Astrocyte (in vitro differentiated cells and primary cell): ENCODE measurements at regions not wholly inside any gene's neighbourhood (a gene's known extent, or its start where the extent isn't known, plus 50 kb on each side); places are given as distances from the start of the nearest gene placed in this dataset.

ENCODE experiments used
- DNase-seq: peaks from one replicate; pipeline ENCODE4 v3.0.0-alpha.2; 2010; ENCODE audit warnings: low read depth
- FAIRE-seq: peaks from 2 replicates; lab custom pipeline; 2011; peaks lifted over from hg19 to GRCh38; lab: Jason Lieb, UNC
- H2AFZ ChIP-seq: 2 replicates; pipeline ENCODE4 v1.6.0; 2012; ENCODE audit warnings: low read depth, low read length, inconsistent platforms
- H3K27ac ChIP-seq: 2 replicates; pipeline ENCODE4 v1.5.1; 2011; ENCODE audit warnings: low read depth, low read length, inconsistent platforms
- H3K27me3 ChIP-seq: 2 replicates; pipeline ENCODE4 v1.6.0; 2011; ENCODE audit warnings: low read length, inconsistent platforms; ENCODE audit not compliant: insufficient read depth
- H3K36me3 ChIP-seq: 2 replicates; pipeline ENCODE4 v1.5.1; 2011; ENCODE audit warnings: low read length, inconsistent platforms; ENCODE audit not compliant: insufficient read depth
- H3K4me1 ChIP-seq: 2 replicates; pipeline ENCODE4 v1.5.1; 2011; ENCODE audit warnings: low read length, inconsistent platforms; ENCODE audit not compliant: insufficient read depth
- H3K4me2 ChIP-seq: 2 replicates; pipeline ENCODE4 v1.6.0; 2012; ENCODE audit warnings: low read length, inconsistent platforms
- H3K4me3 ChIP-seq: 2 replicates; pipeline ENCODE4 v1.5.1; 2011; ENCODE audit warnings: low read depth, mild to moderate bottlenecking, low read length, inconsistent platforms; ENCODE audit not compliant: insufficient read depth
- H3K79me2 ChIP-seq: 2 replicates; pipeline ENCODE4 v1.6.0; 2012; ENCODE audit warnings: mild to moderate bottlenecking, low read length, inconsistent platforms; ENCODE audit not compliant: insufficient read depth
- H3K9ac ChIP-seq: 2 replicates; pipeline ENCODE4 v1.6.0; 2012; ENCODE audit warnings: mild to moderate bottlenecking, low read length, inconsistent platforms
- H3K9me3 ChIP-seq: 2 replicates; pipeline ENCODE4 v1.5.1; 2012; ENCODE audit warnings: low read depth, mild to moderate bottlenecking, low read length, inconsistent platforms; ENCODE audit not compliant: insufficient read depth
- H4K20me1 ChIP-seq: 2 replicates; pipeline ENCODE4 v1.6.0; 2012; ENCODE audit warnings: low read length, inconsistent platforms; ENCODE audit not compliant: insufficient read depth
- H3K27ac Mint-ChIP-seq: one replicate; pipeline ENCODE4 v1.8.0; 2021; ENCODE audit warnings: mild to moderate bottlenecking, mixed read lengths; ENCODE audit not compliant: unreplicated experiment
- H3K27me3 Mint-ChIP-seq: one replicate; pipeline ENCODE4 v1.8.0; 2021; ENCODE audit warnings: low read depth, mixed read lengths; ENCODE audit not compliant: unreplicated experiment
- H3K36me3 Mint-ChIP-seq: one replicate; pipeline ENCODE4 v1.8.0; 2021; ENCODE audit warnings: low read depth, mixed read lengths; ENCODE audit not compliant: unreplicated experiment
- H3K4me1 Mint-ChIP-seq: one replicate; pipeline ENCODE4 v1.8.0; 2021; ENCODE audit warnings: low read depth, mixed read lengths; ENCODE audit not compliant: unreplicated experiment
- H3K4me3 Mint-ChIP-seq: one replicate; pipeline ENCODE4 v1.8.0; 2021; ENCODE audit warnings: mild to moderate bottlenecking, moderate library complexity, mixed read lengths; ENCODE audit not compliant: unreplicated experiment
- H3K9me3 Mint-ChIP-seq: one replicate; pipeline ENCODE4 v1.8.0; 2021; ENCODE audit warnings: mild to moderate bottlenecking, mixed read lengths; ENCODE audit not compliant: unreplicated experiment
- EZH2 ChIP-seq: IDR thresholded peaks from 2 replicates; pipeline ENCODE4 v1.6.1; 2012; ENCODE audit warnings: mild to moderate bottlenecking, low read length, inconsistent platforms; ENCODE audit not compliant: insufficient read depth
- TF ChIP-seq, protein P1 (sequence below): IDR thresholded peaks from 2 replicates; pipeline ENCODE4 v1.5.1; 2011; ENCODE audit warnings: low read depth, mild to moderate bottlenecking, inconsistent platforms, low read length, moderate library complexity; ENCODE audit not compliant: insufficient read depth

DNA sequence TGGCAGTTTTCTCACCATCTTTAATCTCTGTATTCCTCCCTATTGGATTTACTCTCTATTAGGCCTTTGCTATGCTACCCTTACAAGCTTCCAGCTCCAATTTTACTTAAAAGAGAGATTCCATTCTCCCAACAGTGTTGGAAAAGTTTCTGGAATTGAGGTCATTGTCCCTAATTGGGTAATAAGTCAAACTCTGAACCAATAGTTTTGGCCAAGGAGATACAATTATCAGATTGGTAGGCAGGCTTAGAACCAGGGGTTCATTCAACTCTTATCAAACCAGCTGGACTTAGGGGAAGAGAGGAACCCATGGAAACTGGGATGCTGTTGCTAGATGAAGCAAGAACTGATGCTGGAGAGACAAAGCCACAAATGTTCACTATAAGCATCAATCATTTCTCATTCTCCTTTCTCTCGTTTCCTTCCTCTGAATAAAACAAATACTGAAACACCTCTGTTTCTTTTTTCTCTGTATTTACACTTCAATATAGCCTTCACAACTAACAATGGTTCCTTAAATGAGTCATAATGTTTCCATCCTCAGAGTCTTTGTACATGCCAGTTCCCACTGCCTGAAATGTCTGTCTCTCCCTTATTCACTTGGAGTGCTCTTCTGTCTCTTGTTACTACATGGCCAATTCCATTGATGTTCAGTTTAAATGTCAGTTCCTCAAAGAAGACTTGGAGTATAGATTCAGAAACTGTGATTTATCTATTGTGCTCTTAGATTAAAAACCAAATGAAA, 587.3 kb downstream of the GABRG2 start:
- Mint-ChIP-seq H3K9me3 (peaks cover 3% of the 10 kb centered on the region), H3K36me3 (no peaks in the 10 kb centered on the region), H3K4me1 (peaks cover 3% of the 10 kb centered on the region), H3K27ac (no peak overlapping the region), H3K27me3 (no peaks in the 10 kb centered on the region), H3K4me3 (no peak overlapping the region)
- TF ChIP-seq, protein P1, sequence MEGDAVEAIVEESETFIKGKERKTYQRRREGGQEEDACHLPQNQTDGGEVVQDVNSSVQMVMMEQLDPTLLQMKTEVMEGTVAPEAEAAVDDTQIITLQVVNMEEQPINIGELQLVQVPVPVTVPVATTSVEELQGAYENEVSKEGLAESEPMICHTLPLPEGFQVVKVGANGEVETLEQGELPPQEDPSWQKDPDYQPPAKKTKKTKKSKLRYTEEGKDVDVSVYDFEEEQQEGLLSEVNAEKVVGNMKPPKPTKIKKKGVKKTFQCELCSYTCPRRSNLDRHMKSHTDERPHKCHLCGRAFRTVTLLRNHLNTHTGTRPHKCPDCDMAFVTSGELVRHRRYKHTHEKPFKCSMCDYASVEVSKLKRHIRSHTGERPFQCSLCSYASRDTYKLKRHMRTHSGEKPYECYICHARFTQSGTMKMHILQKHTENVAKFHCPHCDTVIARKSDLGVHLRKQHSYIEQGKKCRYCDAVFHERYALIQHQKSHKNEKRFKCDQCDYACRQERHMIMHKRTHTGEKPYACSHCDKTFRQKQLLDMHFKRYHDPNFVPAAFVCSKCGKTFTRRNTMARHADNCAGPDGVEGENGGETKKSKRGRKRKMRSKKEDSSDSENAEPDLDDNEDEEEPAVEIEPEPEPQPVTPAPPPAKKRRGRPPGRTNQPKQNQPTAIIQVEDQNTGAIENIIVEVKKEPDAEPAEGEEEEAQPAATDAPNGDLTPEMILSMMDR = no peak
- no peak for TF ChIP-seq EZH2
- Histone ChIP-seq H3K36me3 (no peaks in the 10 kb centered on the region), H2AFZ (no peak overlapping the region), H3K79me2 (no peaks in the 10 kb centered on the region), H3K27me3 (no peaks in the 10 kb centered on the region), H3K4me2 (no peak overlapping the region), H3K9ac (no peak overlapping the region), H4K20me1 (no peaks in the 10 kb centered on the region), H3K27ac (no peak overlapping the region), H3K4me3 (no peak overlapping the region), H3K4me1 (no peaks in the 10 kb centered on the region), H3K9me3 (no peaks in the 10 kb centered on the region)
- DNase-seq (no peak), FAIRE-seq (no peak)

DNA sequence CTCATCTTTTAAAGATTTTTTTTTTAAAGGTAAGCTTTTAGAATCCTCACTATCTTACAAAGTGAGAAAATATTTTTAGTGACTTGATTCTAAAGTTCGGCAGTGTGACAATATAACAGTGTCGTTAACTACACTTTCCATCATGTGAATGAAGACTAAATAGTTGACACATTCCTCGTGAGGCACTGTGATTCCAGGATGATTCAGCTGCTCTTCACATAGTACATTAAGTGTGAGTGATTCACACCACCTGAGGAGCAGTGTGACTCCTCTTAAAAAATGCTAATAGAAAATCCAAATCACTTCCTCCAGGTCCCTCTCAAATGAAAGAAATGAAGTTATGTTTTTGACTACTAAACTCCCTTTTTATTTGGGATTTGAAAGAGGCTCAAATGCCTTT, 589.5 kb downstream of the GABRG2 start:
- TF ChIP-seq, protein P1 = no peak
- no peak for TF ChIP-seq EZH2
- no peak for FAIRE-seq
- Histone ChIP-seq H3K36me3 (no peaks in the 10 kb centered on the region), H3K9me3 (no peaks in the 10 kb centered on the region), H3K4me3 (no peak overlapping the region), H3K9ac (no peak overlapping the region), H2AFZ (no peak overlapping the region), H3K27me3 (no peaks in the 10 kb centered on the region), H3K27ac (no peak overlapping the region), H3K4me2 (no peak overlapping the region), H3K79me2 (no peaks in the 10 kb centered on the region), H3K4me1 (no peaks in the 10 kb centered on the region), H4K20me1 (no peaks in the 10 kb centered on the region)
- Mint-ChIP-seq H3K4me3 (no peak overlapping the region), H3K9me3 (peaks cover 3% of the 10 kb centered on the region), H3K27me3 (no peaks in the 10 kb centered on the region), H3K36me3 (no peaks in the 10 kb centered on the region), H3K27ac (no peak overlapping the region), H3K4me1 (peaks cover 3% of the 10 kb centered on the region)
- DNase-seq = no peak

DNA sequence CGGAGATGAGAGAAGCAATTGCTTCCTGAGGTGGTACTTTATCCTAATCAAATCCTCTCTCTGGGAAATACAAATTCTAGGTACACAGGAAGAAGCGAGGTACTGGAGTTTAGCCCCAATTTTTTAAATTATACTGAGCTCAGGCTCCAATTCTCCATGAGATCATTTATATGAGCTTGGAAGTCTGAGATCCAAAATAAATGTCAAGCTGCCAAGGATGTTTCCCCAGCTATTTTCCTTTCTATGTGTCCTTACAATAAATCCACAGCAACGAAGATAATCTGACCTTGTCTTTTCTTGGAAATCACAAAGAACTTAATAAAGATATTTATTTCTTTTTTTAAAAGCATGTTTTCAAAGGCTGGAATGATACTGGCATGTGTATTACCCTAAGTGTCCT, 597.3 kb downstream of the GABRG2 start:
- Histone ChIP-seq H2AFZ (no peak overlapping the region), H3K9ac (no peak overlapping the region), H3K9me3 (no peaks in the 10 kb centered on the region), H3K36me3 (no peaks in the 10 kb centered on the region), H4K20me1 (no peaks in the 10 kb centered on the region), H3K27ac (no peak overlapping the region), H3K4me1 (no peaks in the 10 kb centered on the region), H3K4me3 (no peak overlapping the region), H3K27me3 (no peaks in the 10 kb centered on the region), H3K4me2 (no peak overlapping the region), H3K79me2 (no peaks in the 10 kb centered on the region)
- no peak overlapping the region for H3K4me3 Mint-ChIP-seq
- no peaks in the 10 kb centered on the region for H3K27me3 Mint-ChIP-seq
- no peak for TF ChIP-seq EZH2
- TF ChIP-seq, protein P1 = no peak
- H3K9me3 Mint-ChIP-seq = no peaks in the 10 kb centered on the region
- DNase-seq = no peak
- FAIRE-seq = no peak
- H3K27ac Mint-ChIP-seq = no peak overlapping the region
- H3K36me3 Mint-ChIP-seq = no peaks in the 10 kb centered on the region
- H3K4me1 Mint-ChIP-seq = no peaks in the 10 kb centered on the region
